OCI-LY3 (cell line): ENCODE measurements at regions not wholly inside any gene's neighbourhood (a gene's known extent, or its start where the extent isn't known, plus 50 kb on each side); places are given as distances from the start of the nearest gene placed in this dataset.

ENCODE experiments used
- EZH2phosphoT487 ChIP-seq: fragments of 200-600 bp; shearing (Covaris generic); IDR thresholded peaks from 2 replicates; pipeline ENCODE4 v1.6.1; 2018; ENCODE audit warnings: antibody characterized with exemption, mixed run types, low read depth
- TF ChIP-seq, protein P1 (sequence below): fragments of 200-600, 300-600 bp; sonication (generic); IDR thresholded peaks from 2 replicates; pipeline ENCODE4 v1.5.1; 2014; ENCODE audit warnings: antibody characterized with exemption, low read length, low read depth

GRCh38 chr4:78675325-78675724 is 100.8 kb upstream of the BMP2K start:
- TF ChIP-seq, protein P1, sequence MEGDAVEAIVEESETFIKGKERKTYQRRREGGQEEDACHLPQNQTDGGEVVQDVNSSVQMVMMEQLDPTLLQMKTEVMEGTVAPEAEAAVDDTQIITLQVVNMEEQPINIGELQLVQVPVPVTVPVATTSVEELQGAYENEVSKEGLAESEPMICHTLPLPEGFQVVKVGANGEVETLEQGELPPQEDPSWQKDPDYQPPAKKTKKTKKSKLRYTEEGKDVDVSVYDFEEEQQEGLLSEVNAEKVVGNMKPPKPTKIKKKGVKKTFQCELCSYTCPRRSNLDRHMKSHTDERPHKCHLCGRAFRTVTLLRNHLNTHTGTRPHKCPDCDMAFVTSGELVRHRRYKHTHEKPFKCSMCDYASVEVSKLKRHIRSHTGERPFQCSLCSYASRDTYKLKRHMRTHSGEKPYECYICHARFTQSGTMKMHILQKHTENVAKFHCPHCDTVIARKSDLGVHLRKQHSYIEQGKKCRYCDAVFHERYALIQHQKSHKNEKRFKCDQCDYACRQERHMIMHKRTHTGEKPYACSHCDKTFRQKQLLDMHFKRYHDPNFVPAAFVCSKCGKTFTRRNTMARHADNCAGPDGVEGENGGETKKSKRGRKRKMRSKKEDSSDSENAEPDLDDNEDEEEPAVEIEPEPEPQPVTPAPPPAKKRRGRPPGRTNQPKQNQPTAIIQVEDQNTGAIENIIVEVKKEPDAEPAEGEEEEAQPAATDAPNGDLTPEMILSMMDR = no peak
- TF ChIP-seq EZH2phosphoT487 = no peak
